Esophagus squamous epithelium (tissue), 4 donors: ENCODE measurements at regions not wholly inside any gene's neighbourhood (a gene's known extent, or its start where the extent isn't known, plus 50 kb on each side); places are given as distances from the start of the nearest gene placed in this dataset.

Experiments used
- POLR2A ChIP-seq, 4 donors: fragments of 450-650 bp; IDR thresholded peaks; one replicate each; pipeline ENCODE4 v1.6.1; 2017; ENCODE audit warnings: antibody characterized with exemption in 4 of 4, mild to moderate bottlenecking in 4 of 4, moderate library complexity in 3 of 4
- TF ChIP-seq, protein P1 (sequence below), 6 experiments: fragments of 450-650 bp in 4 of 6; fragments of 200-600 bp in 2 of 6; sonication (generic) in 2 of 6; IDR thresholded peaks; one replicate each; pipeline ENCODE4 v1.5.1; 2016 to 2019; ENCODE audit warnings: antibody characterized with exemption in 6 of 6, mild to moderate bottlenecking in 4 of 6, moderate library complexity in 4 of 6

DNA sequence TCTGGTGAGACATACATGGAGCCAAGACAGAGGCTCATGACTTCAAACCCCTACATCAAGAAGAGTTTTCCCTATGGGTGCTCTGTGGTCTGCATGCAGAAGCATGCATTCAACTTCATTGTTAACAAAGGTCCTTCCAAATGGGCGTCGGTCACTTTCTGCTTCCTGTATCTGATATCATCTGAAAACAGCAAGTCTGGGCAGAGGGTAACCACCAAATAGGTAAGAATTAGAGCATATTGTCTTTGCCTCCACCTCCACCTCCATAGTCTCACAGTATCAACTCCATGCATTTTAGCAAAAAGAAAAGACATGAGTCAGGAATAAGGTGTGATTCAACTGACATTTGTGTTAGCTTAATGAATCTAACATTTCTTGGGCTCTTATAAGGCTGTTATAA is 462.9 kb downstream of the DMRT2 start:
- TF ChIP-seq POLR2A (IDR thresholded peaks at IDR 0.05), result no peak
- TF ChIP-seq, protein P1, sequence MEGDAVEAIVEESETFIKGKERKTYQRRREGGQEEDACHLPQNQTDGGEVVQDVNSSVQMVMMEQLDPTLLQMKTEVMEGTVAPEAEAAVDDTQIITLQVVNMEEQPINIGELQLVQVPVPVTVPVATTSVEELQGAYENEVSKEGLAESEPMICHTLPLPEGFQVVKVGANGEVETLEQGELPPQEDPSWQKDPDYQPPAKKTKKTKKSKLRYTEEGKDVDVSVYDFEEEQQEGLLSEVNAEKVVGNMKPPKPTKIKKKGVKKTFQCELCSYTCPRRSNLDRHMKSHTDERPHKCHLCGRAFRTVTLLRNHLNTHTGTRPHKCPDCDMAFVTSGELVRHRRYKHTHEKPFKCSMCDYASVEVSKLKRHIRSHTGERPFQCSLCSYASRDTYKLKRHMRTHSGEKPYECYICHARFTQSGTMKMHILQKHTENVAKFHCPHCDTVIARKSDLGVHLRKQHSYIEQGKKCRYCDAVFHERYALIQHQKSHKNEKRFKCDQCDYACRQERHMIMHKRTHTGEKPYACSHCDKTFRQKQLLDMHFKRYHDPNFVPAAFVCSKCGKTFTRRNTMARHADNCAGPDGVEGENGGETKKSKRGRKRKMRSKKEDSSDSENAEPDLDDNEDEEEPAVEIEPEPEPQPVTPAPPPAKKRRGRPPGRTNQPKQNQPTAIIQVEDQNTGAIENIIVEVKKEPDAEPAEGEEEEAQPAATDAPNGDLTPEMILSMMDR (IDR thresholded peaks at IDR 0.05), result no peak
